Nephron progenitor cell (in vitro differentiated cells): ENCODE measurements at regions not wholly inside any gene's neighbourhood (a gene's known extent, or its start where the extent isn't known, plus 50 kb on each side); places are given as distances from the start of the nearest gene placed in this dataset.

ENCODE experiments used
- DNase-seq: peaks from one replicate; pipeline ENCODE4 v3.0.0; 2021
- H3K27ac Mint-ChIP-seq: 2 replicates; pipeline ENCODE4 v1.8.0; 2021; ENCODE audit warnings: mild to moderate bottlenecking, moderate library complexity, mixed read lengths
- H3K27me3 Mint-ChIP-seq: 2 replicates; pipeline ENCODE4 v1.8.0; 2021; ENCODE audit warnings: mild to moderate bottlenecking, low read depth, mixed read lengths; ENCODE audit not compliant: poor library complexity
- H3K36me3 Mint-ChIP-seq: 2 replicates; pipeline ENCODE4 v1.8.0; 2021; ENCODE audit warnings: low read depth, mixed read lengths
- H3K4me1 Mint-ChIP-seq: 2 replicates; pipeline ENCODE4 v1.8.0; 2021; ENCODE audit warnings: mixed read lengths
- H3K4me3 Mint-ChIP-seq: 2 replicates; pipeline ENCODE4 v1.8.0; 2021; ENCODE audit warnings: mild to moderate bottlenecking, moderate library complexity, mixed read lengths
- H3K9me3 Mint-ChIP-seq: 2 replicates; pipeline ENCODE4 v1.8.0; 2021; ENCODE audit warnings: mild to moderate bottlenecking, moderate library complexity, mixed read lengths
- TF ChIP-seq, protein P1 (sequence below): fragments of 200-600 bp; sonication (generic); IDR thresholded peaks from 2 replicates; pipeline ENCODE4 v1.5.0; 2021; ENCODE audit warnings: antibody characterized with exemption

DNA sequence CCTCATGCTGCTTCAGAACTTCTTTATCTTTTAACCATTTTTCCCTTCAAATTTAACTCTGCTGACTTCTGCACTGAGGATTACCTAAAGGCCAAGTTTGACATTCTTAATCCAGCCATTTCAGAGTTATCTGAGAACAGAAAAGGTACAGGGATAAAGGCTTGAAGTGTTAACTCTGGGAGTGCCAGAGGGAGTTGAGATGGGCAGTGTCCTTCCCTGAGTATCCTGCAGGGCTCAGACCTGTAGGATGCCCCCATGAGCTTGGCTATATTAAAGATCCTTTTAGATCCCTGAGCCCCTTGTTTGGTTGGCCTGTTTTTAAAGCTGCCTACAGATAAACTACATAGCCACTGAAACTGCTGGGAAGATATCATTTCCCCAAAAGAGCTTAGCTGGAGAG is 268.4 kb upstream of the KIRREL3 start:
- TF ChIP-seq, protein P1, sequence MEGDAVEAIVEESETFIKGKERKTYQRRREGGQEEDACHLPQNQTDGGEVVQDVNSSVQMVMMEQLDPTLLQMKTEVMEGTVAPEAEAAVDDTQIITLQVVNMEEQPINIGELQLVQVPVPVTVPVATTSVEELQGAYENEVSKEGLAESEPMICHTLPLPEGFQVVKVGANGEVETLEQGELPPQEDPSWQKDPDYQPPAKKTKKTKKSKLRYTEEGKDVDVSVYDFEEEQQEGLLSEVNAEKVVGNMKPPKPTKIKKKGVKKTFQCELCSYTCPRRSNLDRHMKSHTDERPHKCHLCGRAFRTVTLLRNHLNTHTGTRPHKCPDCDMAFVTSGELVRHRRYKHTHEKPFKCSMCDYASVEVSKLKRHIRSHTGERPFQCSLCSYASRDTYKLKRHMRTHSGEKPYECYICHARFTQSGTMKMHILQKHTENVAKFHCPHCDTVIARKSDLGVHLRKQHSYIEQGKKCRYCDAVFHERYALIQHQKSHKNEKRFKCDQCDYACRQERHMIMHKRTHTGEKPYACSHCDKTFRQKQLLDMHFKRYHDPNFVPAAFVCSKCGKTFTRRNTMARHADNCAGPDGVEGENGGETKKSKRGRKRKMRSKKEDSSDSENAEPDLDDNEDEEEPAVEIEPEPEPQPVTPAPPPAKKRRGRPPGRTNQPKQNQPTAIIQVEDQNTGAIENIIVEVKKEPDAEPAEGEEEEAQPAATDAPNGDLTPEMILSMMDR = no peak
- H3K4me3 Mint-ChIP-seq = no peak overlapping the region

DNA sequence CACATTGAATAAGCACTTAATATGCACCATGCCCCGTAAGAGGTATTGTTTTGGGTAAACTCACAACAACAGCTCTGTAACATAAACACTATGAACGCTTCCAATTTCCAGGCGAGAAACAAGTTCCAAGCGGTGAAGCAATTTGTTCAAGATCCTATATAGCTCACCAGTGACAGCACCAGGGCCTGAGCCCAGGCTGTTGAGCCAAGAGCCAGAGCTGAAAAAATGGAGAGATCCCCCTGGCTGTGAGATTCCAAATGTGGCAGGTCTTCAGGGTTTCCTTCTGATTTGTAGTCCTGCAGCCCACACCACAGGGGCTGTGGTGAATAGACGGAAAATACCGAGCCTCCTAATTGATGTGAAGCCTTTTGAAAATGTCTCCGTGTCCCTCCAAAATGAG is 268.0 kb upstream of the KIRREL3 start:
- peaks cover 24% of the 10 kb centered on the region for H3K4me1 Mint-ChIP-seq
- no peak overlapping the region for H3K27ac Mint-ChIP-seq
- DNase-seq = no peak
- no peak overlapping the region for H3K4me3 Mint-ChIP-seq
- TF ChIP-seq, protein P1 = no peak
- H3K9me3 Mint-ChIP-seq = peaks cover 16% of the 10 kb centered on the region
- no peaks in the 10 kb centered on the region for H3K36me3 Mint-ChIP-seq
- peaks cover 11% of the 10 kb centered on the region for H3K27me3 Mint-ChIP-seq

More for the DNA sequence above, 268.4 kb upstream of the KIRREL3 start:
- no peak for DNase-seq
- no peak overlapping the region for H3K27ac Mint-ChIP-seq
- peaks cover 11% of the 10 kb centered on the region for H3K27me3 Mint-ChIP-seq
- H3K4me1 Mint-ChIP-seq = peaks cover 20% of the 10 kb centered on the region
- H3K9me3 Mint-ChIP-seq = peaks cover 16% of the 10 kb centered on the region
- H3K36me3 Mint-ChIP-seq = no peaks in the 10 kb centered on the region

DNA sequence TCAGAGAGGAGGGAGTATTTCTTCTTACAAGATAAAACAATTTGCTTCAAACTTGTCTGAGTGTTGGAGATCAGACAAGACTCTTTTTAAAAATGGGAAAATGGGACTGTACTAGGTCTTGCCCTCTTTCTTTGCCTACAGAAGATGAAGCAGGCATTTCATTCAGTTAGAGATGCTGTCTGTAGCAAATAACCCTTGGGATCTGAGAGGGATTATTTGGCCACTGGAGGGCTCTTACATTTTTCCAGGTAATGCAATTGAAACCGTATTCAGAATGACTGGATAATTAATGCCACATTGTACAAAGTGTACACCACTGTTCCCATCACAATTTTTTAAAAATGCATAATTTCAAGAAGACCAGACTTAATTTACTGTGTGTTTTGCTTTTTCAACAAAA is 258.5 kb upstream of the KIRREL3 start:
- TF ChIP-seq, protein P1 = no peak

DNA sequence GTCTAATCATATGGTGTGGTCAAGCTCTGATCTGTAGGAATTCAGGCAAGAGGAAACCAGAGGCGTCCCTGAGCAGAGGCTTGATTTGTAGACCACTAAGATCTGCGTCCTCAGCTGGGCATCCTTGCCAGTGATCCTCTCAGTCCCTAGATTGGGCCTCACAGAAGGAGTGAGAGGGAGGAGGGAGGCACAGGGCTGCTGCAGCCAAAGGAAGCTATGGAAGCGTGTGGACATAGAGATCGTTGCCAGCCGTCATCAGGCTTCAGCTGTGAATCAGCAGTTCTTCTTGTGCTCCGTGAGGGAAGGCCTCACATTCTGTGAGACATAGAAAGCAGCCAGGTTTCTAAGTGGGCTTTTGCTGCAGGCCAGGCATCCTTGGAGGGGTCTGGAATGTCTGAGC is 254.6 kb upstream of the KIRREL3 start:
- no peaks in the 10 kb centered on the region for H3K36me3 Mint-ChIP-seq
- TF ChIP-seq, protein P1 = no peak
- H3K4me3 Mint-ChIP-seq = no peak overlapping the region
- no peak for DNase-seq
- H3K4me1 Mint-ChIP-seq = peaks cover 18% of the 10 kb centered on the region
- peaks cover 6% of the 10 kb centered on the region for H3K9me3 Mint-ChIP-seq
- no peak overlapping the region for H3K27ac Mint-ChIP-seq
- peaks cover 7% of the 10 kb centered on the region for H3K27me3 Mint-ChIP-seq

More for the DNA sequence above, 258.5 kb upstream of the KIRREL3 start:
- H3K4me3 Mint-ChIP-seq = no peak overlapping the region
- peaks cover 24% of the 10 kb centered on the region for H3K4me1 Mint-ChIP-seq
- peaks cover 6% of the 10 kb centered on the region for H3K9me3 Mint-ChIP-seq
- H3K36me3 Mint-ChIP-seq = no peaks in the 10 kb centered on the region
- no peak overlapping the region for H3K27ac Mint-ChIP-seq
- no peak for DNase-seq
- peaks cover 11% of the 10 kb centered on the region for H3K27me3 Mint-ChIP-seq

DNA sequence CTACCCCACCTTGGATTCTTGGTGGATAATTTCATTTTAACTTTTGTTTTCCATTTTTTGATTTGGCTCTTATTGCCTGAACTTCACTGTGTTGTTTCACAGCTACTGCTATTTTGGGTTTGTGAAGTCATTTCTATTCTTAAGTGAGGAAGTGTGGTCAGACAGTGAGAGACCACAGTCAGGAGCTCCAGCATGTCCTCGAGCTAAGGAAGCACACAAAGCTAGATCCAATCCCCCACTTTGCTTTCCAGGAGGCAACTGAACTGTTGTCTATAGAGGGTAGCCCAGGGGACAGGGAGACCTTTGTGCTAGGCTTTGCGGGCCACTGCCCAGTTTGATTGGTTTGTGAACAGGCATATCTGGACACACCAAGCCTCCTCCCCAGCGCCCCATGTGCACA is 251.8 kb upstream of the KIRREL3 start:
- no peaks in the 10 kb centered on the region for H3K36me3 Mint-ChIP-seq
- no peak overlapping the region for H3K4me3 Mint-ChIP-seq
- no peak for DNase-seq
- peaks cover 7% of the 10 kb centered on the region for H3K27me3 Mint-ChIP-seq
- TF ChIP-seq, protein P1 = no peak
- H3K27ac Mint-ChIP-seq = no peak overlapping the region
- H3K4me1 Mint-ChIP-seq = peaks cover 35% of the 10 kb centered on the region
- peaks cover 6% of the 10 kb centered on the region for H3K9me3 Mint-ChIP-seq

DNA sequence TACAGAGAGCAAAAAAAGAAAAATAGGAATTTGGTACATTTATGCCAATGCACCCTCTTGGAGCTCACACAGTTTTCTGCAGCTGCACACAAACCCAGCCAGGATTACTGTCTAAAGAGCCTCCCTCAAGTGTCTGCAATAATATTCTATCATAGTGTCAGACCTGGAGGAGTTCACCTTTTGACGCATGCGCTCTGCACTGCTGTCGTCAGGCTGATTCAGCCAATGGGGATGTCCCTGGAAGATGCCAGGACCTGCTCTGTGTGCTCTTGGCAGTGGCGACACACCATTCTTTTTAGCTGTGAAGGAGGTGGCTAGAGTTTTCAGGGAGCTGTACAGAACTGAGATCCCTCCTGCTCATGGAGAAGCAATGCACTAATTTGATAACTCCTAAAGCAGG is 249.0 kb upstream of the KIRREL3 start:
- peaks cover 7% of the 10 kb centered on the region for H3K27me3 Mint-ChIP-seq
- no peaks in the 10 kb centered on the region for H3K36me3 Mint-ChIP-seq
- TF ChIP-seq, protein P1 = no peak
- DNase-seq = no peak
- no peaks in the 10 kb centered on the region for H3K9me3 Mint-ChIP-seq
- no peak overlapping the region for H3K27ac Mint-ChIP-seq
- no peak overlapping the region for H3K4me3 Mint-ChIP-seq
- H3K4me1 Mint-ChIP-seq = peaks cover 36% of the 10 kb centered on the region
